Esophagus muscularis mucosa (tissue), 4 donors: ENCODE measurements at regions not wholly inside any gene's neighbourhood (a gene's known extent, or its start where the extent isn't known, plus 50 kb on each side); places are given as distances from the start of the nearest gene placed in this dataset.

ENCODE experiments used
- CTCF ChIP-seq, 3 experiments: fragments of 200-600 bp in 2 of 3; fragments of 450-650 bp in 1 of 3; sonication (generic) in 2 of 3; IDR thresholded peaks; one replicate each; pipeline ENCODE4 v1.5.1; 2017 to 2019; ENCODE audit warnings: antibody characterized with exemption in 3 of 3, mild to moderate bottlenecking in 2 of 3, moderate library complexity in 1 of 3
- EP300 ChIP-seq: sonication (generic); formaldehyde crosslinking; IDR thresholded peaks from one replicate; pipeline ENCODE4 v1.6.1; 2017; ENCODE audit warnings: antibody characterized with exemption
- POLR2A ChIP-seq: fragments of 450-650 bp; IDR thresholded peaks from one replicate; pipeline ENCODE4 v1.6.1; 2017; ENCODE audit warnings: antibody characterized with exemption, moderate library complexity, mild to moderate bottlenecking, low read depth
- POLR2AphosphoS5 ChIP-seq, 2 donors: sonication (generic); formaldehyde crosslinking; IDR thresholded peaks; one replicate each; pipeline ENCODE4 v1.6.1; 2017; ENCODE audit warnings: antibody characterized with exemption in 2 of 2

- TF ChIP-seq POLR2A (no peak), CTCF (IDR thresholded peaks at IDR 0.05) (no peak), POLR2AphosphoS5 (IDR thresholded peaks at IDR 0.05) (no peak), EP300 (no peak)
Measured at GRCh38 chr14:82602794-82603193, 1069.1 kb upstream of the SEL1L start.
